GM23338 (cell line): ENCODE measurements at regions not wholly inside any gene's neighbourhood (a gene's known extent, or its start where the extent isn't known, plus 50 kb on each side); places are given as distances from the start of the nearest gene placed in this dataset.
A peak's percentile ranks its signal among the peaks of the same experiment; 100 is the strongest.

ENCODE experiments used
- ATAC-seq: fragments of 200-7000 bp; cut with Tn5 transposase; 3 replicates; pipeline ENCODE4 v1.9.1; 2020
- DNase-seq: peaks from one replicate; pipeline ENCODE4 v3.0.0-alpha.2; 2015; ENCODE audit warnings: low spot score
- H2AFZ ChIP-seq: fragments of 200-600 bp; sonication (generic); 2 replicates; pipeline ENCODE4 v1.8.0; 2016; ENCODE audit warnings: antibody characterized with exemption, mild to moderate bottlenecking, moderate library complexity
- H3F3A ChIP-seq: fragments of 200-600 bp; sonication (generic); replicated peaks from 2 replicates; pipeline ENCODE4 v1.8.0; 2017; ENCODE audit warnings: antibody characterized with exemption, mixed run types, low read depth
- H3K27ac ChIP-seq: fragments of 200-600 bp; sonication (generic); 2 replicates; pipeline ENCODE4 v1.6.1; 2016; ENCODE audit warnings: low read depth
- H3K27me3 ChIP-seq: fragments of 200-600 bp; sonication (generic); 2 replicates; pipeline ENCODE4 v1.8.0; 2016; ENCODE audit warnings: mild to moderate bottlenecking, mixed run types, moderate library complexity; ENCODE audit not compliant: insufficient read depth
- H3K36me3 ChIP-seq: fragments of 200-600 bp; sonication (generic); 2 replicates; pipeline ENCODE4 v1.8.0; 2016; ENCODE audit warnings: mild to moderate bottlenecking; ENCODE audit not compliant: insufficient read depth
- H3K4me1 ChIP-seq: fragments of 200-600 bp; sonication (generic); 2 replicates; pipeline ENCODE4 v1.8.0; 2016; ENCODE audit warnings: mild to moderate bottlenecking, moderate library complexity; ENCODE audit not compliant: insufficient read depth
- H3K4me2 ChIP-seq: fragments of 200-600 bp; sonication (generic); 2 replicates; pipeline ENCODE4 v1.7.1; 2017; ENCODE audit warnings: mixed run types
- H3K4me3 ChIP-seq: fragments of 200-600 bp; sonication (generic); 2 replicates; pipeline ENCODE4 v1.6.1; 2016; ENCODE audit warnings: mixed run types
- H3K79me2 ChIP-seq: fragments of 200-600 bp; sonication (generic); replicated peaks from 2 replicates; pipeline ENCODE4 v1.8.0; 2017; ENCODE audit warnings: mild to moderate bottlenecking; ENCODE audit not compliant: insufficient read depth
- H3K9me2 ChIP-seq: fragments of 200-600 bp; sonication (generic); 2 replicates; pipeline ENCODE4 v1.8.0; 2017; ENCODE audit not compliant: insufficient read depth
- H4K20me1 ChIP-seq: fragments of 200-600 bp; sonication (generic); replicated peaks from 2 replicates; pipeline ENCODE4 v1.8.0; 2017; ENCODE audit warnings: mild to moderate bottlenecking; ENCODE audit not compliant: insufficient read depth
- H3K27ac Mint-ChIP-seq: 2 replicates; pipeline ENCODE4 v1.8.0; 2020; ENCODE audit warnings: inconsistent platforms, mild to moderate bottlenecking, moderate library complexity, mixed read lengths
- H3K27me3 Mint-ChIP-seq: 3 replicates; pipeline ENCODE4 v1.8.0; 2022; ENCODE audit warnings: low read depth, mild to moderate bottlenecking, moderate library complexity, mixed read lengths, inconsistent platforms; ENCODE audit not compliant: insufficient read depth, poor library complexity
- H3K36me3 Mint-ChIP-seq: 3 replicates; pipeline ENCODE4 v1.8.0; 2021; ENCODE audit warnings: low read depth, mild to moderate bottlenecking, inconsistent platforms, moderate library complexity, mixed read lengths
- H3K4me1 Mint-ChIP-seq: 3 replicates; pipeline ENCODE4 v1.8.0; 2020; ENCODE audit warnings: mild to moderate bottlenecking, inconsistent platforms, mixed read lengths
- H3K4me3 Mint-ChIP-seq: 3 replicates; pipeline ENCODE4 v1.8.0; 2021; ENCODE audit warnings: moderate library complexity, mild to moderate bottlenecking, inconsistent platforms, mixed read lengths
- H3K9me3 Mint-ChIP-seq: 3 replicates; pipeline ENCODE4 v1.8.0; 2020; ENCODE audit warnings: moderate library complexity, mild to moderate bottlenecking, inconsistent platforms, mixed read lengths
- CREB1 ChIP-seq: fragments of 250-450 bp; sonication (Bioruptor Pico); IDR thresholded peaks from 2 replicates; pipeline ENCODE4 v1.5.0; 2020; ENCODE audit warnings: low read depth, mild to moderate bottlenecking, moderate library complexity
- EZH2 ChIP-seq: fragments of 200-600 bp; sonication (generic); IDR thresholded peaks from one replicate; pipeline ENCODE4 v1.8.0; 2017; ENCODE audit warnings: antibody characterized with exemption, mild to moderate bottlenecking, low read depth; ENCODE audit not compliant: unreplicated experiment
- EZH2phosphoT487 ChIP-seq: fragments of 200-600 bp; sonication (generic); IDR thresholded peaks from one replicate; pipeline ENCODE4 v1.8.1; 2018; ENCODE audit warnings: antibody characterized with exemption; ENCODE audit not compliant: unreplicated experiment
- JUNB ChIP-seq: IDR thresholded peaks from one replicate; pipeline ENCODE4 v1.6.1; 2016; ENCODE audit warnings: antibody characterized with exemption; ENCODE audit not compliant: unreplicated experiment
- NANOG ChIP-seq: IDR thresholded peaks from 2 replicates; pipeline ENCODE4 v1.6.1; 2016; ENCODE audit warnings: antibody characterized with exemption, borderline replicate concordance
- POLR2AphosphoS5 ChIP-seq: IDR thresholded peaks from 2 replicates; pipeline ENCODE4 v1.6.1; 2016; ENCODE audit warnings: antibody characterized with exemption, low read depth
- STAT1 ChIP-seq: IDR thresholded peaks from one replicate; pipeline ENCODE4 v1.6.1; 2016; ENCODE audit warnings: antibody characterized with exemption; ENCODE audit not compliant: unreplicated experiment
- ZNF114 ChIP-seq: fragments of 250-450 bp; sonication (Bioruptor Pico); IDR thresholded peaks from 2 replicates; pipeline ENCODE4 v1.5.0; 2020; ENCODE audit warnings: mild to moderate bottlenecking, moderate library complexity
- ZNF331 ChIP-seq: fragments of 250-450 bp; sonication (Bioruptor Pico); IDR thresholded peaks from 2 replicates; pipeline ENCODE4 v1.5.0; 2020; ENCODE audit warnings: low read depth, mild to moderate bottlenecking, moderate library complexity
- TF ChIP-seq, protein P1 (sequence below): IDR thresholded peaks from one replicate; pipeline ENCODE4 v1.6.1; 2018; ENCODE audit warnings: antibody characterized with exemption; ENCODE audit not compliant: unreplicated experiment
- TF ChIP-seq, protein P2 (sequence below): IDR thresholded peaks from 2 replicates; pipeline ENCODE4 v1.6.1; 2016; ENCODE audit warnings: antibody characterized with exemption
- TF ChIP-seq, protein P3 (sequence below): fragments of 250-450 bp; sonication (Bioruptor Pico); IDR thresholded peaks from 2 replicates; pipeline ENCODE4 v1.5.0; 2020; ENCODE audit warnings: mild to moderate bottlenecking, moderate library complexity
- TF ChIP-seq, protein P4 (sequence below), 2 experiments: fragments of 200-600 bp in 1 of 2; sonication (generic) in 1 of 2; conservative IDR thresholded peaks; 2 replicates each; pipeline versions ENCODE4 v1.5.1 to v1.6.1; 2016 to 2017; ENCODE audit warnings: antibody characterized with exemption in 2 of 2, low read depth in 2 of 2, mild to moderate bottlenecking in 2 of 2, moderate library complexity in 1 of 2

DNA sequence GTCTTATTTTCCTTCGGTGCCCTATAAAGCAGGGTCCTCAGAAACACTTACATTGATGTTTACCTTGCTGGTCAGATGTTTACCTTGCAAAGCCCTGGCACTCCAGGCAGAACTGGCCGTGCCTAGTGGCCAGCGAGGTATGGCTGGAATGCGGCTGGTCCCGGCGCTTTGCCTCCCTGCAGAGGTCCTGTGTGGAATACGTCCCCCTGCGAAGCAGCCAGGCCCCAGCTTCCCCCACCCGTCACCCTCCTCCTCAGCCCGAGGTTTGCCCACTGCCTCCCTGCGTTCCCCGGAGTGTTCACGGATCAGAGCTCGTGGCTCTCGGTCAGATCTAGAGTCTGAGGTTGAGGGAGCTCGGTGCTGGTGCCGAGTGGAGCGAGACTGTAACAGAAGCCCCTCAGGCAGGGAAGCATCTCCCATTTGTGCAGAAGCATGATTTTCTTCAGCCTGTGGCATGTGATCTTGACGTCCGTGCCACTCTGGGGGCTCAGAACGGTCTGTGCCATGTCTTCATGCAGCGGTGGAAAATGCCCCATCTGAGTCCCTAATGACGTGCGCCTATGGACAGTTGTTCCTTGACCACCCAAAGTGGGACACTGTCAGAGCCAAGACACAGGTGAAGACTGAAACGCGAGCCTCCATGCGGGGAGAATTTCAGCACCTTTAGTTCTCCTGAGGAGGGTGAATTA, 54.8 kb upstream of the SOX1 start:
- H3K79me2 ChIP-seq: no peaks in the 10 kb centered on the region
- H3K4me2 ChIP-seq: no peak overlapping the region
- no peaks in the 10 kb centered on the region for H4K20me1 ChIP-seq
- no peak overlapping the region for H3K27ac Mint-ChIP-seq
- peaks cover 6% of the 10 kb centered on the region for H3K27me3 Mint-ChIP-seq
- peaks cover 3% of the 10 kb centered on the region for H3K36me3 Mint-ChIP-seq
- H3K9me3 Mint-ChIP-seq: peaks cover 8% of the 10 kb centered on the region; the same call in 2 of the 3 replicates
- peak; percentile 81 for ATAC-seq
- peak; percentile 13 for DNase-seq
- TF ChIP-seq, protein P1, sequence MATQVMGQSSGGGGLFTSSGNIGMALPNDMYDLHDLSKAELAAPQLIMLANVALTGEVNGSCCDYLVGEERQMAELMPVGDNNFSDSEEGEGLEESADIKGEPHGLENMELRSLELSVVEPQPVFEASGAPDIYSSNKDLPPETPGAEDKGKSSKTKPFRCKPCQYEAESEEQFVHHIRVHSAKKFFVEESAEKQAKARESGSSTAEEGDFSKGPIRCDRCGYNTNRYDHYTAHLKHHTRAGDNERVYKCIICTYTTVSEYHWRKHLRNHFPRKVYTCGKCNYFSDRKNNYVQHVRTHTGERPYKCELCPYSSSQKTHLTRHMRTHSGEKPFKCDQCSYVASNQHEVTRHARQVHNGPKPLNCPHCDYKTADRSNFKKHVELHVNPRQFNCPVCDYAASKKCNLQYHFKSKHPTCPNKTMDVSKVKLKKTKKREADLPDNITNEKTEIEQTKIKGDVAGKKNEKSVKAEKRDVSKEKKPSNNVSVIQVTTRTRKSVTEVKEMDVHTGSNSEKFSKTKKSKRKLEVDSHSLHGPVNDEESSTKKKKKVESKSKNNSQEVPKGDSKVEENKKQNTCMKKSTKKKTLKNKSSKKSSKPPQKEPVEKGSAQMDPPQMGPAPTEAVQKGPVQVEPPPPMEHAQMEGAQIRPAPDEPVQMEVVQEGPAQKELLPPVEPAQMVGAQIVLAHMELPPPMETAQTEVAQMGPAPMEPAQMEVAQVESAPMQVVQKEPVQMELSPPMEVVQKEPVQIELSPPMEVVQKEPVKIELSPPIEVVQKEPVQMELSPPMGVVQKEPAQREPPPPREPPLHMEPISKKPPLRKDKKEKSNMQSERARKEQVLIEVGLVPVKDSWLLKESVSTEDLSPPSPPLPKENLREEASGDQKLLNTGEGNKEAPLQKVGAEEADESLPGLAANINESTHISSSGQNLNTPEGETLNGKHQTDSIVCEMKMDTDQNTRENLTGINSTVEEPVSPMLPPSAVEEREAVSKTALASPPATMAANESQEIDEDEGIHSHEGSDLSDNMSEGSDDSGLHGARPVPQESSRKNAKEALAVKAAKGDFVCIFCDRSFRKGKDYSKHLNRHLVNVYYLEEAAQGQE: no peak
- TF ChIP-seq EZH2phosphoT487: no peak
- no peak for TF ChIP-seq STAT1
- TF ChIP-seq POLR2AphosphoS5: no peak
- TF ChIP-seq, protein P2, sequence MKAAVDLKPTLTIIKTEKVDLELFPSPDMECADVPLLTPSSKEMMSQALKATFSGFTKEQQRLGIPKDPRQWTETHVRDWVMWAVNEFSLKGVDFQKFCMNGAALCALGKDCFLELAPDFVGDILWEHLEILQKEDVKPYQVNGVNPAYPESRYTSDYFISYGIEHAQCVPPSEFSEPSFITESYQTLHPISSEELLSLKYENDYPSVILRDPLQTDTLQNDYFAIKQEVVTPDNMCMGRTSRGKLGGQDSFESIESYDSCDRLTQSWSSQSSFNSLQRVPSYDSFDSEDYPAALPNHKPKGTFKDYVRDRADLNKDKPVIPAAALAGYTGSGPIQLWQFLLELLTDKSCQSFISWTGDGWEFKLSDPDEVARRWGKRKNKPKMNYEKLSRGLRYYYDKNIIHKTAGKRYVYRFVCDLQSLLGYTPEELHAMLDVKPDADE: no peak
- TF ChIP-seq, protein P3, sequence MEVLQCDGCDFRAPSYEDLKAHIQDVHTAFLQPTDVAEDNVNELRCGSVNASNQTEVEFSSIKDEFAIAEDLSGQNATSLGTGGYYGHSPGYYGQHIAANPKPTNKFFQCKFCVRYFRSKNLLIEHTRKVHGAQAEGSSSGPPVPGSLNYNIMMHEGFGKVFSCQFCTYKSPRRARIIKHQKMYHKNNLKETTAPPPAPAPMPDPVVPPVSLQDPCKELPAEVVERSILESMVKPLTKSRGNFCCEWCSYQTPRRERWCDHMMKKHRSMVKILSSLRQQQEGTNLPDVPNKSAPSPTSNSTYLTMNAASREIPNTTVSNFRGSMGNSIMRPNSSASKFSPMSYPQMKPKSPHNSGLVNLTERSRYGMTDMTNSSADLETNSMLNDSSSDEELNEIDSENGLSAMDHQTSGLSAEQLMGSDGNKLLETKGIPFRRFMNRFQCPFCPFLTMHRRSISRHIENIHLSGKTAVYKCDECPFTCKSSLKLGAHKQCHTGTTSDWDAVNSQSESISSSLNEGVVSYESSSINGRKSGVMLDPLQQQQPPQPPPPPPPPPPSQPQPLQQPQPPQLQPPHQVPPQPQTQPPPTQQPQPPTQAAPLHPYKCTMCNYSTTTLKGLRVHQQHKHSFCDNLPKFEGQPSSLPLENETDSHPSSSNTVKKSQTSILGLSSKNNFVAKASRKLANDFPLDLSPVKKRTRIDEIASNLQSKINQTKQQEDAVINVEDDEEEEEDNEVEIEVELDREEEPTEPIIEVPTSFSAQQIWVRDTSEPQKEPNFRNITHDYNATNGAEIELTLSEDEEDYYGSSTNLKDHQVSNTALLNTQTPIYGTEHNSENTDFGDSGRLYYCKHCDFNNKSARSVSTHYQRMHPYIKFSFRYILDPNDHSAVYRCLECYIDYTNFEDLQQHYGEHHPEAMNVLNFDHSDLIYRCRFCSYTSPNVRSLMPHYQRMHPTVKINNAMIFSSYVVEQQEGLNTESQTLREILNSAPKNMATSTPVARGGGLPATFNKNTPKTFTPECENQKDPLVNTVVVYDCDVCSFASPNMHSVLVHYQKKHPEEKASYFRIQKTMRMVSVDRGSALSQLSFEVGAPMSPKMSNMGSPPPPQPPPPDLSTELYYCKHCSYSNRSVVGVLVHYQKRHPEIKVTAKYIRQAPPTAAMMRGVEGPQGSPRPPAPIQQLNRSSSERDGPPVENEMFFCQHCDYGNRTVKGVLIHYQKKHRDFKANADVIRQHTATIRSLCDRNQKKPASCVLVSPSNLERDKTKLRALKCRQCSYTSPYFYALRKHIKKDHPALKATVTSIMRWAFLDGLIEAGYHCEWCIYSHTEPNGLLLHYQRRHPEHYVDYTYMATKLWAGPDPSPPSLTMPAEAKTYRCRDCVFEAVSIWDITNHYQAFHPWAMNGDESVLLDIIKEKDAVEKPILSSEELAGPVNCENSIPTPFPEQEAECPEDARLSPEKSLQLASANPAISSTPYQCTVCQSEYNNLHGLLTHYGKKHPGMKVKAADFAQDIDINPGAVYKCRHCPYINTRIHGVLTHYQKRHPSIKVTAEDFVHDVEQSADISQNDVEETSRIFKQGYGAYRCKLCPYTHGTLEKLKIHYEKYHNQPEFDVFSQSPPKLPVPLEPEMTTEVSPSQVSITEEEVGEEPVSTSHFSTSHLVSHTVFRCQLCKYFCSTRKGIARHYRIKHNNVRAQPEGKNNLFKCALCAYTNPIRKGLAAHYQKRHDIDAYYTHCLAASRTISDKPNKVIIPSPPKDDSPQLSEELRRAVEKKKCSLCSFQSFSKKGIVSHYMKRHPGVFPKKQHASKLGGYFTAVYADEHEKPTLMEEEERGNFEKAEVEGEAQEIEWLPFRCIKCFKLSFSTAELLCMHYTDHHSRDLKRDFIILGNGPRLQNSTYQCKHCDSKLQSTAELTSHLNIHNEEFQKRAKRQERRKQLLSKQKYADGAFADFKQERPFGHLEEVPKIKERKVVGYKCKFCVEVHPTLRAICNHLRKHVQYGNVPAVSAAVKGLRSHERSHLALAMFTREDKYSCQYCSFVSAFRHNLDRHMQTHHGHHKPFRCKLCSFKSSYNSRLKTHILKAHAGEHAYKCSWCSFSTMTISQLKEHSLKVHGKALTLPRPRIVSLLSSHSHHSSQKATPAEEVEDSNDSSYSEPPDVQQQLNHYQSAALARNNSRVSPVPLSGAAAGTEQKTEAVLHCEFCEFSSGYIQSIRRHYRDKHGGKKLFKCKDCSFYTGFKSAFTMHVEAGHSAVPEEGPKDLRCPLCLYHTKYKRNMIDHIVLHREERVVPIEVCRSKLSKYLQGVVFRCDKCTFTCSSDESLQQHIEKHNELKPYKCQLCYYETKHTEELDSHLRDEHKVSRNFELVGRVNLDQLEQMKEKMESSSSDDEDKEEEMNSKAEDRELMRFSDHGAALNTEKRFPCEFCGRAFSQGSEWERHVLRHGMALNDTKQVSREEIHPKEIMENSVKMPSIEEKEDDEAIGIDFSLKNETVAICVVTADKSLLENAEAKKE (CRISPR knock-in tag): no peak
- no peak for TF ChIP-seq ZNF331
- TF ChIP-seq ZNF114: no peak
- TF ChIP-seq NANOG: no peak
- no peak for TF ChIP-seq EZH2
- TF ChIP-seq, protein P4, sequence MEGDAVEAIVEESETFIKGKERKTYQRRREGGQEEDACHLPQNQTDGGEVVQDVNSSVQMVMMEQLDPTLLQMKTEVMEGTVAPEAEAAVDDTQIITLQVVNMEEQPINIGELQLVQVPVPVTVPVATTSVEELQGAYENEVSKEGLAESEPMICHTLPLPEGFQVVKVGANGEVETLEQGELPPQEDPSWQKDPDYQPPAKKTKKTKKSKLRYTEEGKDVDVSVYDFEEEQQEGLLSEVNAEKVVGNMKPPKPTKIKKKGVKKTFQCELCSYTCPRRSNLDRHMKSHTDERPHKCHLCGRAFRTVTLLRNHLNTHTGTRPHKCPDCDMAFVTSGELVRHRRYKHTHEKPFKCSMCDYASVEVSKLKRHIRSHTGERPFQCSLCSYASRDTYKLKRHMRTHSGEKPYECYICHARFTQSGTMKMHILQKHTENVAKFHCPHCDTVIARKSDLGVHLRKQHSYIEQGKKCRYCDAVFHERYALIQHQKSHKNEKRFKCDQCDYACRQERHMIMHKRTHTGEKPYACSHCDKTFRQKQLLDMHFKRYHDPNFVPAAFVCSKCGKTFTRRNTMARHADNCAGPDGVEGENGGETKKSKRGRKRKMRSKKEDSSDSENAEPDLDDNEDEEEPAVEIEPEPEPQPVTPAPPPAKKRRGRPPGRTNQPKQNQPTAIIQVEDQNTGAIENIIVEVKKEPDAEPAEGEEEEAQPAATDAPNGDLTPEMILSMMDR (conservative IDR thresholded peaks at IDR 0.05; ENCODE audit: low read depth in 2 of 2): no peak
- no peak for TF ChIP-seq CREB1 (CRISPR knock-in tag)
- TF ChIP-seq JUNB: no peak
- no peak overlapping the region for H3K4me3 ChIP-seq
- H3K27ac ChIP-seq: no peak overlapping the region
- H3K4me1 ChIP-seq: no peaks in the 10 kb centered on the region
- no peaks in the 10 kb centered on the region for H3K27me3 ChIP-seq
- H2AFZ ChIP-seq: no peak overlapping the region
- no peaks in the 10 kb centered on the region for H3K9me2 ChIP-seq
- H3F3A ChIP-seq: no peaks in the 10 kb centered on the region
- H3K4me3 Mint-ChIP-seq: no peak overlapping the region
- H3K4me1 Mint-ChIP-seq: no peaks in the 10 kb centered on the region; the same call in 2 of the 3 replicates
- no peaks in the 10 kb centered on the region for H3K36me3 ChIP-seq
